ENCODE measurements at regions not wholly inside any gene's neighbourhood (a gene's known extent, or its start where the extent isn't known, plus 50 kb on each side); places are given as distances from the start of the nearest gene placed in this dataset.
"Not testable (repeated sequence)": the region's sequence is repeated elsewhere in the genome, so short reads cannot be mapped to it uniquely, and the experiment has no call there.

- DNase-seq (ENCODE audit: low read depth), result no peak
Observed at GRCh38 chr14:39499514-39499913, 67.3 kb upstream of the FBXO33 start.

DNA sequence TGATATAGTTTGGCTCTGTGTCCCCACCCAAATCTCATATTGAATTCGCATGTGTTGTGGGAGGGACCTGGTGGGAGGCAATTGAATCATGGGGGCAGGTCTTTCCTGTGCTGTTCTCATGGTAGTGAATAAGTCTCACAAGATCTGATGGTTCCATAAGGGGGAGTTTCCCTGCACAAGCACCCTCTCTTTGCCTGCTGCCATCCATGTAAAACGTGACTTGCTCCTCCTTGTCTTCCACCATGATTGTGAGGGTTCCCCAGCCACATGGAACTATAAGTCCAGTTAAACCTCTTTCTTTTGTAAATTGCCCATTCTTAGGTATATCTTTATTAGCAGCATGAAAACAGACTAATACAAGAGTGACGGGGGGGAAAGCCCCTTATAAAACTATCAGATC is 65.4 kb upstream of the FBXO33 start:
- DNase-seq (ENCODE audit: low read depth), result not testable (repeated sequence)

GRCh38 chr14:39492267-39492666 is 60.0 kb upstream of the FBXO33 start:
- DNase-seq (ENCODE audit: low read depth), result peak; percentile 78

GRCh38 chr14:39491134-39491571 is 58.9 kb upstream of the FBXO33 start:
- DNase-seq (ENCODE audit: low read depth), result peak; percentile 15

GRCh38 chr14:39488600-39488999 is 56.4 kb upstream of the FBXO33 start:
- no peak for DNase-seq (ENCODE audit: low read depth)

DNA sequence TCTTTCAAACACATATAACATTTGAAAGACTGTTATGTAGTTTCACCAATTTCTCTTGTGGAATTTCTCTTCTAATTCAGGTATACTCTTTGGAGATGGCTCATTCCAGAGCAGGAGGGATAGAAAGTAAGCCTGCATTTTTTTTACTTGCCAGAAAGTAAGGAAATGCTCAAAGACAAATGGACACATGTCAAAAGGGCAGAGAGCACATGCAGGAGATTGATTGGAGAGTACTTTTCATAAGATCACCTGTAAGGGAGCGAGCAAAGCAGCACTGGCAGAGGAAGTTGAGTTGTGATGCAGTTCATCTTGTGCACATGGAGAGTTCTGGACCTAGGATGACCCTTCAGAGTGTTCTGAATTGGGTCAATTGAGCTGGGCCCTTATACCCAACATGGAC is 51.4 kb upstream of the FBXO33 start:
- no peak for DNase-seq (ENCODE audit: low read depth)

All from HT1080 (cell line).